Transverse colon (tissue), 4 donors: ENCODE measurements at regions not wholly inside any gene's neighbourhood (a gene's known extent, or its start where the extent isn't known, plus 50 kb on each side); places are given as distances from the start of the nearest gene placed in this dataset.

ENCODE experiments used
- DNase-seq: peaks from one replicate; pipeline ENCODE4 v3.0.0-alpha.2; 2019
- H3K27ac ChIP-seq, 4 donors: fragments of 200-600 bp; sonication (generic); 2 replicates each; pipeline ENCODE4 v1.5.1; 2016 to 2018; ENCODE audit warnings: inconsistent platforms in 4 of 4
- H3K27me3 ChIP-seq: fragments of 200-600 bp; sonication (generic); 2 replicates; pipeline ENCODE4 v1.5.1; 2017; ENCODE audit warnings: inconsistent platforms
- H3K36me3 ChIP-seq, 4 donors: fragments of 200-600 bp; sonication (generic); 2 replicates each; pipeline ENCODE4 v1.5.1; 2017 to 2019; ENCODE audit warnings: inconsistent platforms in 4 of 4
- H3K4me1 ChIP-seq, 4 donors: fragments of 200-600 bp; sonication (generic); 2 replicates each; pipeline ENCODE4 v1.5.1; 2017 to 2020; ENCODE audit warnings: inconsistent platforms in 4 of 4
- H3K4me3 ChIP-seq, 4 donors: fragments of 200-600 bp; sonication (generic); 1 replicate in 1 of 4; 2 replicates in 3 of 4; pipeline versions ENCODE4 v1.5.1 to v1.6.1; 2017 to 2019; ENCODE audit warnings: inconsistent platforms in 4 of 4
- H3K9me3 ChIP-seq, 2 donors: fragments of 200-600 bp; sonication (generic); 2 replicates each; pipeline ENCODE4 v1.5.1; 2017 to 2019; ENCODE audit warnings: inconsistent platforms in 2 of 2
- CTCF ChIP-seq, 5 experiments: fragments of 200-600 bp in 3 of 5; fragments of 450-650 bp in 2 of 5; sonication (generic) in 3 of 5; IDR thresholded peaks; 1 replicate in 2 of 5; 2 replicates in 3 of 5; pipeline ENCODE4 v1.5.1; 2016 to 2017; ENCODE audit warnings: antibody characterized with exemption in 5 of 5, inconsistent platforms in 3 of 5, mild to moderate bottlenecking in 2 of 5, moderate library complexity in 1 of 5
- EP300 ChIP-seq: sonication (generic); formaldehyde crosslinking; IDR thresholded peaks from one replicate; pipeline ENCODE4 v1.6.1; 2017; ENCODE audit warnings: antibody characterized with exemption, low read depth
- POLR2A ChIP-seq: fragments of 450-650 bp; IDR thresholded peaks from one replicate; pipeline ENCODE4 v1.6.1; 2016; ENCODE audit warnings: antibody characterized with exemption, mild to moderate bottlenecking, moderate library complexity
- POLR2AphosphoS5 ChIP-seq, 3 donors: sonication (generic); formaldehyde crosslinking; IDR thresholded peaks; one replicate each; pipeline ENCODE4 v1.6.1; 2016; ENCODE audit warnings: antibody characterized with exemption in 3 of 3
- whole genome bisulfite sequencing, 2 donors: methylation state at CpG; one replicate each; pipeline ENCODE4 v1.1.5; 2018; ENCODE audit warnings: low coverage in 1 of 2; 5-methylcytosine and 5-hydroxymethylcytosine counted together
- in situ Hi-C, 4 donors: fragments of 200-750 bp; cut with MboI; loops; one replicate each; pipeline versions ENCODE4 v1.15.0 to v1.15.1; 2017; ENCODE audit warnings: low sequenced_read_pairs in 3 of 4, low pct_ligation_motif_present in 1 of 4, low pct_unique_long_range_greater_than_20kb in 1 of 4
- intact Hi-C: fragments of 100-400 bp; cut with DNase I; formaldehyde crosslinking; loops from one replicate; pipeline ENCODE4 v1.15.1; 2023; ENCODE audit warnings: low total_unique reads

GRCh38 chr13:18952225-18953016, 229.2 kb downstream of the TUBA3C start:
- H3K27ac ChIP-seq: no peak overlapping the region
- no peaks in the 10 kb centered on the region for H3K36me3 ChIP-seq
- no peaks in the 10 kb centered on the region for H3K27me3 ChIP-seq
- TF ChIP-seq POLR2A: no peak
- TF ChIP-seq POLR2AphosphoS5 (IDR thresholded peaks at IDR 0.05): no peak
- TF ChIP-seq EP300: no peak
- TF ChIP-seq CTCF (IDR thresholded peaks at IDR 0.05): no peak
- H3K4me3 ChIP-seq: no peak overlapping the region
- DNase-seq: no peak
- no peaks in the 10 kb centered on the region for H3K4me1 ChIP-seq
- peaks cover 0 to 3% of the 10 kb centered on the region in 2 donors for H3K9me3 ChIP-seq
- intact Hi-C loops (no loop called here), in situ Hi-C loops (no loop called here)
- 83% methylated on average over 18 of the region's 18 CpGs; no CpG with 5 or more reads in 1 of the 2 donors for WGBS, 2 donors

DNA sequence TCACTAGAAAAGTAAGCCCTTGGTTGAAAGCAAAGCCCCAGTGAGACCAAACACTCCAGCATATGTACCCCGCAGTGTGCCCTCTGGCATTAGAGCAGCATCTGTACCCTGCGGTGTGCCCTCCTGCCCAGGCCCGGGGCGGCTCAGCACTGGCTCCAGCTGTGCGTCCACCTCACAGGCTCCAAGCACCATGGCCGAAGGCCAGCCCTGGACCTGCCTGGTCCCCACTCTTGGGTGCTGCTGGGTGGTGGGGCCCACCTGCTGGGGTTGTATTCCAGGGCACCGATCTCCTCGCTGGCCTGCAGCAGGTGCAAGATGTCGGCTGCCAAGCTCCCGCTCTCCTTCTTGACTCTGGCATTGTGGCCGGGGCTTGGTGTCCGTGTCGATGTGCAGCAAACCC, 230.2 kb downstream of the TUBA3C start:
- intact Hi-C loops: no loop called here

GRCh38 chr13:18949970-18950369, 231.7 kb downstream of the TUBA3C start:
- Histone ChIP-seq H3K4me3 (no peak overlapping the region), H3K27me3 (no peaks in the 10 kb centered on the region), H3K27ac (no peak overlapping the region), H3K9me3 (peaks cover 0 to 3% of the 10 kb centered on the region in 2 donors), H3K36me3 (no peaks in the 10 kb centered on the region), H3K4me1 (no peaks in the 10 kb centered on the region)
- no peak for TF ChIP-seq POLR2AphosphoS5 (IDR thresholded peaks at IDR 0.05)
- TF ChIP-seq CTCF (IDR thresholded peaks at IDR 0.05): no peak
- TF ChIP-seq POLR2A: no peak
- TF ChIP-seq EP300: no peak
- WGBS, 2 donors: 85% methylated on average over 7 of the region's 7 CpGs; no CpG with 5 or more reads in 1 of the 2 donors
- intact Hi-C loops: no loop called here
- in situ Hi-C loops: no loop called here
- no peak for DNase-seq

More for the DNA sequence above, 230.2 kb downstream of the TUBA3C start:
- DNase-seq: no peak
- no peak overlapping the region for H3K27ac ChIP-seq
- H3K4me1 ChIP-seq: no peaks in the 10 kb centered on the region
- no peaks in the 10 kb centered on the region for H3K36me3 ChIP-seq
- in situ Hi-C loops: no loop called here
- TF ChIP-seq POLR2AphosphoS5 (IDR thresholded peaks at IDR 0.05): no peak
- no peak for TF ChIP-seq CTCF (IDR thresholded peaks at IDR 0.05)
- TF ChIP-seq POLR2A: no peak
- no peak for TF ChIP-seq EP300
- 95% methylated on average over 13 of the region's 13 CpGs; no CpG with 5 or more reads in 1 of the 2 donors for WGBS, 2 donors
- H3K27me3 ChIP-seq: no peaks in the 10 kb centered on the region
- no peak overlapping the region for H3K4me3 ChIP-seq
- H3K9me3 ChIP-seq: peaks cover 0 to 3% of the 10 kb centered on the region in 2 donors

DNA sequence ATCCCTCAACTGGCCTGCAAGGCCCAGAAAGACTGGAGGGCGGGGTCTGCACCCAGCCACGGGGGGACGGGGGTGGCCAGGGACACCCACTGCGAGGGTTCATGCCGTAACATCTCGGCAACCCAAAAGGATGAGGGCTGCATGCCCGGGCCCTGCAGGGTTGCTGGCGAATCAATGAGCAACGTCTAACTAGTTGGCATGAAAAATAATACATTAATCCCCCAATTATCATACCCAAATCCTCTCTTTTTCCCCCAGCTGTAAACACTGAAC, 232.2 kb downstream of the TUBA3C start:
- TF ChIP-seq EP300 (no peak), POLR2AphosphoS5 (IDR thresholded peaks at IDR 0.05) (no peak), POLR2A (no peak), CTCF (IDR thresholded peaks at IDR 0.05) (no peak)
- in situ Hi-C loops (no loop called here), intact Hi-C loops (no loop called here)
- Histone ChIP-seq H3K27me3 (no peaks in the 10 kb centered on the region), H3K27ac (no peak overlapping the region), H3K4me3 (no peak overlapping the region), H3K4me1 (no peaks in the 10 kb centered on the region), H3K36me3 (no peaks in the 10 kb centered on the region), H3K9me3 (peaks cover 0 to 3% of the 10 kb centered on the region in 2 donors)
- no peak for DNase-seq
- WGBS, 2 donors: 69% methylated on average over 8 of the region's 9 CpGs; no CpG with 5 or more reads in 1 of the 2 donors
